Endothelial cell of umbilical vein (primary cell): ENCODE measurements at regions not wholly inside any gene's neighbourhood (a gene's known extent, or its start where the extent isn't known, plus 50 kb on each side); places are given as distances from the start of the nearest gene placed in this dataset.

Source experiments
- BruUV-seq: library from RNA; stranded (reverse); fragments of 400-500 nt; replicated peaks from 2 replicates; lab custom pipeline; 2021; lab: Mats Ljungman, UMichigan
- CTCF ChIA-PET: fragments of 300-600, 350-600 bp; sonication (Branson Sonifier 250); formaldehyde crosslinking; loops from one replicate; lab custom pipeline; 2021; ENCODE audit warnings: antibody characterized with exemption, inconsistent platforms; lab: Charles Lee
- POLR2A ChIA-PET: fragments of 300-600, 350-600 bp; sonication (Branson Sonifier 250); formaldehyde crosslinking; loops from one replicate; lab custom pipeline; 2021; ENCODE audit warnings: antibody characterized with exemption, inconsistent platforms; lab: Charles Lee
- DNase-seq: peaks from one replicate; pipeline ENCODE4 v3.0.0-alpha.2; 2011; ENCODE audit warnings: low read depth, low spot score
- FAIRE-seq: peaks from 2 replicates; lab custom pipeline; 2011; peaks lifted over from hg19 to GRCh38; lab: Jason Lieb, UNC
- H2AFZ ChIP-seq: 2 replicates; pipeline ENCODE4 v1.6.0; 2012; ENCODE audit warnings: low read depth, low read length, control low read depth, inconsistent platforms
- H3K27ac ChIP-seq: 2 replicates; pipeline ENCODE4 v1.5.1; 2011; ENCODE audit warnings: low read depth, mild to moderate bottlenecking, control low read depth, low read length, moderate library complexity; ENCODE audit not compliant: insufficient read depth
- H3K27me3 ChIP-seq, 2 experiments: 2 replicates each; pipeline versions ENCODE4 v1.6.0 to v1.6.1; 2011; ENCODE audit warnings: low read length in 2 of 2, mixed read lengths in 1 of 2; ENCODE audit not compliant: control insufficient read depth in 2 of 2, insufficient read depth in 2 of 2
- H3K36me3 ChIP-seq, 2 experiments: 2 replicates in 1 of 2; 3 replicates in 1 of 2; pipeline ENCODE4 v1.5.1; 2011; ENCODE audit warnings: low read length in 2 of 2, mild to moderate bottlenecking in 1 of 2, moderate library complexity in 1 of 2; ENCODE audit not compliant: control insufficient read depth in 2 of 2, insufficient read depth in 2 of 2; ENCODE audit errors: extremely low read depth in 1 of 2
- H3K4me1 ChIP-seq: 3 replicates; pipeline ENCODE4 v1.5.1; 2011; ENCODE audit warnings: mild to moderate bottlenecking, low read length; ENCODE audit not compliant: control insufficient read depth, insufficient read depth; ENCODE audit errors: extremely low read depth
- H3K4me2 ChIP-seq: 2 replicates; pipeline ENCODE4 v1.6.1; 2011; ENCODE audit warnings: low read length, control low read depth, mixed read lengths; ENCODE audit not compliant: insufficient read depth
- H3K4me3 ChIP-seq, 3 experiments: fragments of 200-600 bp in 1 of 3; sonication (generic), shearing (Covaris generic) in 1 of 3; replicated peaks in 1 of 3; 2 replicates each; pipeline ENCODE4 v1.5.1; 2011 to 2016; ENCODE audit warnings: control low read depth in 3 of 3, low read length in 3 of 3, mild to moderate bottlenecking in 2 of 3, inconsistent platforms in 1 of 3, low read depth in 1 of 3, moderate library complexity in 1 of 3; ENCODE audit not compliant: insufficient read depth in 1 of 3
- H3K79me2 ChIP-seq: 2 replicates; pipeline ENCODE4 v1.6.0; 2012; ENCODE audit warnings: low read length, inconsistent platforms; ENCODE audit not compliant: control insufficient read depth, insufficient read depth
- H3K9ac ChIP-seq: replicated peaks from 2 replicates; pipeline ENCODE3; 2011; ENCODE audit warnings: low read length, control low read depth; ENCODE audit not compliant: insufficient read depth; ENCODE audit errors: extremely low read depth
- H3K9me1 ChIP-seq: replicated peaks from 3 replicates; pipeline ENCODE4 v1.6.0; 2011; ENCODE audit warnings: mild to moderate bottlenecking, low read length; ENCODE audit not compliant: control insufficient read depth, insufficient read depth; ENCODE audit errors: extremely low read depth
- H3K9me3 ChIP-seq: replicated peaks from 2 replicates; pipeline ENCODE4 v1.5.1; 2012; ENCODE audit warnings: low read length, inconsistent platforms; ENCODE audit not compliant: control insufficient read depth, insufficient read depth
- H4K20me1 ChIP-seq: replicated peaks from 2 replicates; pipeline ENCODE3; 2011; ENCODE audit warnings: mild to moderate bottlenecking, low read length; ENCODE audit not compliant: control insufficient read depth, insufficient read depth; ENCODE audit errors: extremely low read depth
- CTCF ChIP-seq, 2 donors: IDR thresholded peaks; 1 replicate in 1 of 2; 2 replicates in 1 of 2; pipeline ENCODE4 v1.5.1; 2011; ENCODE audit warnings: low read length in 2 of 2, mild to moderate bottlenecking in 2 of 2, moderate library complexity in 2 of 2, control low read depth in 1 of 2, inconsistent platforms in 1 of 2, low read depth in 1 of 2; ENCODE audit not compliant: insufficient read depth in 1 of 2; ENCODE audit errors: extremely low read depth in 1 of 2
- EZH2 ChIP-seq: IDR thresholded peaks from 2 replicates; pipeline ENCODE4 v1.6.1; 2012; ENCODE audit warnings: borderline replicate concordance, low read depth, mild to moderate bottlenecking, moderate library complexity, low read length, inconsistent platforms; ENCODE audit not compliant: severe bottlenecking
- FOS ChIP-seq: IDR thresholded peaks from 2 replicates; pipeline ENCODE4 v1.6.1; 2011; ENCODE audit warnings: mild to moderate bottlenecking, low read length, moderate library complexity, borderline replicate concordance; ENCODE audit not compliant: insufficient read depth
- GATA2 ChIP-seq: IDR thresholded peaks from 2 replicates; pipeline ENCODE4 v1.7.0; 2011; ENCODE audit warnings: low read depth, mild to moderate bottlenecking, moderate library complexity, mixed read lengths, low read length; ENCODE audit not compliant: insufficient read length, insufficient read depth
- JUN ChIP-seq: IDR thresholded peaks from 2 replicates; pipeline ENCODE4 v1.6.1; 2011; ENCODE audit warnings: borderline replicate concordance, low read depth; ENCODE audit not compliant: insufficient read length, insufficient read depth
- MAX ChIP-seq: IDR thresholded peaks from 2 replicates; pipeline ENCODE4 v1.6.1; 2011; ENCODE audit not compliant: insufficient read depth, insufficient read length
- MYC ChIP-seq: IDR thresholded peaks from one replicate; pipeline ENCODE4 v1.6.1; 2011; ENCODE audit warnings: mild to moderate bottlenecking, low read depth, low read length
- POLR2A ChIP-seq: IDR thresholded peaks from 2 replicates; pipeline ENCODE4 v1.6.1; 2012; ENCODE audit warnings: low read depth, mild to moderate bottlenecking, control low read depth, low read length
- POLR2AphosphoS5 ChIP-seq: IDR thresholded peaks from 2 replicates; pipeline ENCODE4 v1.6.1; 2012; ENCODE audit warnings: low read depth, mild to moderate bottlenecking, control low read depth, low read length, moderate library complexity; ENCODE audit not compliant: insufficient read depth
- dilution Hi-C: fragments of 300-500 bp; cut with MboI; formaldehyde crosslinking; loops from one replicate; pipeline ENCODE4 v1.15.0; 2019; ENCODE audit warnings: low sequenced_read_pairs; ENCODE audit not compliant: extremely low pct_ligation_motif_present
- intact Hi-C: fragments of 100-400 bp; cut with micrococcal nuclease; formaldehyde crosslinking; loops from one replicate; pipeline ENCODE4 v1.10.0; 2022

- dilution Hi-C loops (no loop called here), intact Hi-C loops (no loop called here)
- H3K27ac ChIP-seq, result no peak overlapping the region
- no peaks in the 10 kb centered on the region for H3K4me1 ChIP-seq
- TF ChIP-seq MYC (no peak), CTCF (IDR thresholded peaks at IDR 0.05; ENCODE audit: extremely low read depth in 1 of 2, insufficient read depth in 1 of 2, low read depth in 1 of 2, low read length in 2 of 2) (no peak), FOS (no peak), JUN (no peak)
- H3K79me2 ChIP-seq, result no peaks in the 10 kb centered on the region
- FAIRE-seq, result no peak
- DNase-seq, result no peak
- BruUV-seq, result no TSS peak
- H3K9me3 ChIP-seq, result no peaks in the 10 kb centered on the region
- H4K20me1 ChIP-seq, result no peaks in the 10 kb centered on the region
- no peak overlapping the region for H3K4me2 ChIP-seq
- ChIA-PET POLR2A (interaction anchor here (0.5 kb wide), 1 partner anchor 97 kb away, joined by 4 read pairs; no protein-coding TSS in a partner anchor), CTCF (no interaction called here)
- no peak overlapping the region for H3K4me3 ChIP-seq
- H3K36me3 ChIP-seq, result no peaks in the 10 kb centered on the region
- H3K27me3 ChIP-seq, result no peaks in the 10 kb centered on the region
- no peak overlapping the region for H3K9ac ChIP-seq
- no peak overlapping the region for H2AFZ ChIP-seq
- H3K9me1 ChIP-seq, result no peaks in the 10 kb centered on the region
These were observed 290.4 kb downstream of the RNF144A start for GRCh38 chr2:7207631-7208030.

- Histone ChIP-seq H2AFZ (no peak overlapping the region), H3K4me1 (no peaks in the 10 kb centered on the region), H3K9me1 (no peaks in the 10 kb centered on the region), H3K27ac (no peak overlapping the region), H3K4me2 (no peak overlapping the region), H3K36me3 (no peaks in the 10 kb centered on the region), H3K27me3 (no peaks in the 10 kb centered on the region), H3K9me3 (no peaks in the 10 kb centered on the region), H4K20me1 (no peaks in the 10 kb centered on the region), H3K79me2 (no peaks in the 10 kb centered on the region), H3K4me3 (no peak overlapping the region), H3K9ac (no peak overlapping the region)
- FAIRE-seq (no peak), DNase-seq (no peak)
- dilution Hi-C loops, result no loop called here
- intact Hi-C loops, result no loop called here
- TF ChIP-seq POLR2A (no peak), FOS (no peak), MYC (no peak), POLR2AphosphoS5 (no peak), MAX (no peak), EZH2 (no peak), CTCF (IDR thresholded peaks at IDR 0.05; ENCODE audit: extremely low read depth in 1 of 2, insufficient read depth in 1 of 2, low read depth in 1 of 2, low read length in 2 of 2) (no peak), JUN (no peak), GATA2 (no peak)
- BruUV-seq, result no TSS peak
- CTCF ChIA-PET, result no interaction called here
- POLR2A ChIA-PET, result no interaction called here
These were observed 292.7 kb downstream of the RNF144A start for GRCh38 chr2:7209757-7210555.
